ENCODE measurements at regions not wholly inside any gene's neighbourhood (a gene's known extent, or its start where the extent isn't known, plus 50 kb on each side); places are given as distances from the start of the nearest gene placed in this dataset.

DNA sequence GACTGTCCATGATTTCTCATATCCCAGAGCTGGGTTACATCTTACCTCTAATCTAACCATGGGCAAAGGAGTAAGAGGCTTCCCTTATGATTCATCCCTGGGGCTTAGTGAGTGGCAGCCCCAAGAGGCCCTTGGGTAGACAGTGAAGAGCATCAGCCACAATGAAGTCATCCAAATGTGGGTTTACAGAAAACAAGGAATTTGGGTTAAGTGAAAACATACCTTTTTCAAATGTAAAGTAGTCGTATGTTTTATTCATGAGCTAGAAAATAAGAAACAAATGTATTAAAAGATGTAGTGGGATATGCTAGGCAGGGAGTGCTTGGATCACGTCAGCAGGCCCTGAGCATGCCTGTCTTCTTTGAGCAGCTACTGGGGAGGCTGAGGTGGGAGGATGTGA, 54.0 kb upstream of the ELK3 start:
- TF ChIP-seq POLR2A (IDR thresholded peaks at IDR 0.05; ENCODE audit: low read depth, low read length) (no peak), POU2F2 (IDR thresholded peaks at IDR 0.05; ENCODE audit: low read depth, low read length) (no peak), TAF1 (IDR thresholded peaks at IDR 0.05; ENCODE audit: low read depth, low read length) (no peak), POLR2AphosphoS5 (IDR thresholded peaks at IDR 0.05; ENCODE audit: low read depth, low read length) (no peak)
